HepG2 (cell line): ENCODE measurements at regions not wholly inside any gene's neighbourhood (a gene's known extent, or its start where the extent isn't known, plus 50 kb on each side); places are given as distances from the start of the nearest gene placed in this dataset.
A peak's percentile ranks its signal among the peaks of the same experiment; 100 is the strongest.

ENCODE experiments used
- ATAC-seq: fragments of 200-7000 bp; cut with Tn5 transposase; 3 replicates; pipeline ENCODE4 v1.9.1; 2020; ENCODE audit warnings: mild to moderate bottlenecking, moderate library complexity
- BruUV-seq: library from RNA; stranded (reverse); fragments of 400-500 nt; replicated peaks from 2 replicates; lab custom pipeline; 2021; lab: Mats Ljungman, UMichigan
- CTCF ChIA-PET: fragments of 300-600 bp; formaldehyde crosslinking; extraction: SDS; loops from one replicate; lab custom pipeline; 2021; ENCODE audit warnings: low total read pairs, inconsistent platforms, low intra/inter-chr PET ratio; lab: Yijun Ruan, JAX
- POLR2A ChIA-PET: fragments of 350-600 bp; sonication (Branson Sonifier 250); formaldehyde crosslinking; loops from one replicate; lab custom pipeline; 2020; ENCODE audit warnings: antibody characterized with exemption, inconsistent platforms; lab: Yijun Ruan, JAX
- DNase-seq: peaks from one replicate; pipeline ENCODE4 v3.0.0-alpha.2; 2015; ENCODE audit warnings: low spot score
- FAIRE-seq: peaks from 3 replicates; lab custom pipeline; 2011; peaks lifted over from hg19 to GRCh38; lab: Jason Lieb, UNC
- H2AFZ ChIP-seq: one replicate; pipeline ENCODE4 v1.6.1; 2011; ENCODE audit warnings: low read length, inconsistent platforms
- H3K27ac ChIP-seq: fragments of 300-600 bp; 3 replicates; pipeline ENCODE4 v1.8.0; 2011; ENCODE audit warnings: mixed run types, mild to moderate bottlenecking, mixed read lengths, low read length, inconsistent platforms; ENCODE audit not compliant: insufficient read depth; ENCODE audit errors: extremely low read length
- H3K27me3 ChIP-seq, 2 experiments: fragments of 200-600 bp in 1 of 2; 2 replicates in 1 of 2; 3 replicates in 1 of 2; pipeline versions ENCODE4 v1.6.0 to v1.8.0; 2011; ENCODE audit warnings: low read length in 2 of 2, mild to moderate bottlenecking in 2 of 2, moderate library complexity in 2 of 2, inconsistent platforms in 1 of 2; ENCODE audit not compliant: insufficient read depth in 2 of 2, control insufficient read depth in 1 of 2
- H3K36me3 ChIP-seq, 2 experiments: fragments of 200-600 bp in 1 of 2; replicated peaks in 1 of 2; 2 replicates in 1 of 2; 3 replicates in 1 of 2; pipeline versions ENCODE4 v1.5.1 to v1.8.0; 2011; ENCODE audit warnings: low read length in 2 of 2, inconsistent platforms in 1 of 2; ENCODE audit not compliant: insufficient read depth in 2 of 2, control insufficient read depth in 1 of 2
- H3K4me1 ChIP-seq: 2 replicates; pipeline ENCODE4 v1.5.1; 2012; ENCODE audit warnings: low read length, inconsistent platforms; ENCODE audit not compliant: insufficient read depth
- H3K4me2 ChIP-seq: 2 replicates; pipeline ENCODE4 v1.6.0; 2011; ENCODE audit warnings: low read depth, low read length, inconsistent platforms
- H3K4me3 ChIP-seq, 3 experiments: fragments of 200-600 bp in 1 of 3; sonication (generic), shearing (Covaris generic) in 1 of 3; replicated peaks in 1 of 3; 2 replicates each; pipeline ENCODE4 v1.5.1; 2011 to 2016; ENCODE audit warnings: low read length in 3 of 3, inconsistent platforms in 2 of 3, low read depth in 2 of 3, mild to moderate bottlenecking in 2 of 3, control low read depth in 1 of 3, mixed read lengths in 1 of 3; ENCODE audit not compliant: insufficient read depth in 1 of 3
- H3K79me2 ChIP-seq: one replicate; pipeline ENCODE4 v1.6.1; 2011; ENCODE audit warnings: low read length, inconsistent platforms; ENCODE audit not compliant: insufficient read depth
- H3K9ac ChIP-seq: 2 replicates; pipeline ENCODE4 v1.6.0; 2011; ENCODE audit warnings: mild to moderate bottlenecking, low read depth, low read length, inconsistent platforms; ENCODE audit not compliant: insufficient read depth
- H3K9me3 ChIP-seq: 2 replicates; pipeline ENCODE4 v1.5.1; 2012; ENCODE audit warnings: mild to moderate bottlenecking, low read length
- H4K20me1 ChIP-seq: 2 replicates; pipeline ENCODE4 v1.6.0; 2011; ENCODE audit warnings: inconsistent platforms, mild to moderate bottlenecking, low read length, moderate library complexity; ENCODE audit not compliant: insufficient read depth
- CEBPG ChIP-seq: IDR thresholded peaks from 2 replicates; pipeline ENCODE4 v1.6.1; 2016
- EZH2 ChIP-seq: conservative IDR thresholded peaks from 2 replicates; pipeline ENCODE4 v1.6.1; 2012; ENCODE audit warnings: mild to moderate bottlenecking, low read depth, low read length, moderate library complexity
- FOXA3 ChIP-seq: IDR thresholded peaks from 2 replicates; pipeline ENCODE4 v1.6.1; 2016; ENCODE audit warnings: missing genetic modification reagents, missing compliant biosample characterization
- HNRNPLL ChIP-seq: fragments of 200-400 bp; formaldehyde crosslinking; IDR thresholded peaks from 2 replicates; pipeline ENCODE4 v1.6.1; 2017; ENCODE audit warnings: mild to moderate bottlenecking, low read depth, low read length; ENCODE audit not compliant: poor library complexity, severe bottlenecking
- PRPF4 ChIP-seq: fragments of 200-400 bp; formaldehyde crosslinking; IDR thresholded peaks from 2 replicates; pipeline ENCODE4 v1.6.1; 2016; ENCODE audit warnings: low read length, low read depth; ENCODE audit not compliant: poor library complexity, severe bottlenecking
- RAD21 ChIP-seq: fragments of 450-650 bp; formaldehyde crosslinking; IDR thresholded peaks from 2 replicates; pipeline ENCODE4 v1.5.0; 2020; ENCODE audit warnings: mild to moderate bottlenecking
- RARG ChIP-seq: sonication (generic); formaldehyde crosslinking; IDR thresholded peaks from 2 replicates; pipeline ENCODE4 v1.4.0; 2020; ENCODE audit warnings: low read depth, mild to moderate bottlenecking, missing genetic modification reagents
- SMC3 ChIP-seq: IDR thresholded peaks from 2 replicates; pipeline ENCODE4 v1.6.1; 2011; ENCODE audit warnings: low read length, improper control_type of control experiment
- STAG1 ChIP-seq: sonication (generic); formaldehyde crosslinking; IDR thresholded peaks from 2 replicates; pipeline ENCODE4 v1.4.0; 2020; ENCODE audit warnings: missing genetic modification reagents
- SUZ12 ChIP-seq: fragments of 150-350 bp; IDR thresholded peaks from 2 replicates; pipeline ENCODE4 v1.6.1; 2014; ENCODE audit warnings: low read depth, low read length
- TCF7 ChIP-seq: sonication (generic); IDR thresholded peaks from 2 replicates; pipeline ENCODE4 v1.6.1; 2016; ENCODE audit warnings: antibody characterized with exemption, low read depth
- WIZ ChIP-seq: sonication (generic); formaldehyde crosslinking; IDR thresholded peaks from 2 replicates; pipeline ENCODE4 v1.5.1; 2020; ENCODE audit warnings: mild to moderate bottlenecking, missing genetic modification reagents
- XRCC5 ChIP-seq: fragments of 200-400 bp; formaldehyde crosslinking; optimal IDR thresholded peaks from 2 replicates; pipeline ENCODE3; 2017; ENCODE audit warnings: mild to moderate bottlenecking, low read length
- ZNF543 ChIP-seq: sonication (generic); formaldehyde crosslinking; IDR thresholded peaks from 2 replicates; pipeline ENCODE4 v1.4.0; 2020; ENCODE audit warnings: mild to moderate bottlenecking, missing genetic modification reagents
- ZSCAN30 ChIP-seq: sonication (generic); formaldehyde crosslinking; IDR thresholded peaks from 2 replicates; pipeline ENCODE4 v1.5.0; 2020; ENCODE audit warnings: mild to moderate bottlenecking, missing genetic modification reagents
- WGBS: methylation state at CpG from one replicate; pipeline ENCODE4 v1.1.6; 2017; ENCODE audit warnings: low lambda C conversion rate; 5-methylcytosine and 5-hydroxymethylcytosine counted together
- in situ Hi-C: cut with HindIII; loops from 2 replicates; pipeline ENCODE4 v1.10.0; 2017; ENCODE audit warnings: low pct_unique_long_range_greater_than_20kb; ENCODE audit not compliant: extremely low pct_ligation_motif_present
- intact Hi-C: fragments of 100-400 bp; cut with micrococcal nuclease; formaldehyde crosslinking; loops from one replicate; pipeline ENCODE4 v1.10.0; 2022; ENCODE audit not compliant: unreplicated experiment
- TF ChIP-seq, protein P1 (sequence below): sonication (generic); formaldehyde crosslinking; IDR thresholded peaks from 2 replicates; pipeline ENCODE4 v1.4.0; 2020; ENCODE audit warnings: missing genetic modification reagents
- TF ChIP-seq, protein P2 (sequence below): sonication (generic); formaldehyde crosslinking; IDR thresholded peaks from 2 replicates; pipeline ENCODE4 v1.5.0; 2020; ENCODE audit warnings: mild to moderate bottlenecking, missing genetic modification reagents, moderate library complexity
- TF ChIP-seq, protein P3 (sequence below): sonication (generic); formaldehyde crosslinking; IDR thresholded peaks from 2 replicates; pipeline ENCODE4 v1.5.1; 2020; ENCODE audit warnings: mild to moderate bottlenecking, missing genetic modification reagents, moderate library complexity
- TF ChIP-seq, protein P4 (sequence below): sonication (generic); formaldehyde crosslinking; conservative IDR thresholded peaks from 2 replicates; pipeline ENCODE4 v1.4.0; 2020; ENCODE audit warnings: missing genetic modification reagents

DNA sequence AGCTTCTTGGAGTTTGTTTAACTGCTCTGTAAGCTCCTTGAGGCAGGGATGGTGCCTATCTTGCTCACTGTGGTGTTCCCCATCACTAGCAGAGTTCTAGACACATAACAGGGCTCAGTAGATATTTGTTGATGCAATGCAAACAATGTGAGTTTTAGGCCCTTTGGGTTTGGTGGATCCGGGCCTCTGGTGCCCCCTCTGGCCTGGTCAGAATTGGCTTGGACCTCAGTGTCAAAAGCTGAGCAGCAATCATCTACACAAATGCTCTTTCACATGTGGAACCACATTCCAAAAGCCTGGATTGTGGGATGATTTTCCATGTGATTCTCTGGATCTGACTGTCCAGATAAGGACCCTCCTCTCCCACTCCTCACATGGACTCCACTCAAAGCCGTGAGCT is 53.4 kb upstream of the BCAR3 start:
- FAIRE-seq: peak; percentile 55
- Histone ChIP-seq H3K27ac (no peak overlapping the region), H3K4me2 (no peak overlapping the region), H3K9me3 (no peaks in the 10 kb centered on the region), H2AFZ (no peak overlapping the region), H3K4me1 (peaks cover 21% of the 10 kb centered on the region), H3K9ac (no peak overlapping the region), H3K36me3 (no peaks in the 10 kb centered on the region), H3K27me3 (no peaks in the 10 kb centered on the region), H3K4me3 (no peak overlapping the region), H3K79me2 (no peaks in the 10 kb centered on the region), H4K20me1 (no peaks in the 10 kb centered on the region)
- BruUV-seq: no TSS peak
- CTCF ChIA-PET: interaction anchor here (1.3 kb wide), 1 partner anchor 79 kb away, joined by 5 read pairs; no protein-coding TSS in a partner anchor
- ATAC-seq: peak; percentile 90
- WGBS: 17% methylated on average over 2 of the region's 2 CpGs
- POLR2A ChIA-PET: interaction anchor here (0.8 to 2.0 kb wide), 3 partner anchors 79 to 390 kb away, joined by 3 to 5 read pairs (median 3); partner anchors contain the start of gene DR1
- DNase-seq: peak; percentile 41
- intact Hi-C loops (loop anchor here (1.0 to 10.0 kb wide), 3 partner anchors 50 to 104 kb away; partner anchors contain the start of gene BCAR3), in situ Hi-C loops (no loop called here)
- TF ChIP-seq FOXA3 (CRISPR knock-in tag) (0 out of 2 replicates have a peak, but pooled peaks have one; percentile 15), WIZ (CRISPR knock-in tag) (no peak), SUZ12 (no peak), XRCC5 (peak; percentile 58), RARG (CRISPR knock-in tag) (no peak), ZSCAN30 (CRISPR knock-in tag) (no peak), ZNF543 (CRISPR knock-in tag) (no peak), STAG1 (CRISPR knock-in tag) (peak; percentile 66), TCF7 (no peak), EZH2 (no peak), SMC3 (peak; percentile 57; the same call in 1 of the 2 replicates), RAD21 (CRISPR knock-in tag) (peak; percentile 47; the same call in 1 of the 2 replicates), CEBPG (peak; percentile 37; the same call in 1 of the 2 replicates), HNRNPLL (no peak), PRPF4 (no peak)
- TF ChIP-seq, protein P1, sequence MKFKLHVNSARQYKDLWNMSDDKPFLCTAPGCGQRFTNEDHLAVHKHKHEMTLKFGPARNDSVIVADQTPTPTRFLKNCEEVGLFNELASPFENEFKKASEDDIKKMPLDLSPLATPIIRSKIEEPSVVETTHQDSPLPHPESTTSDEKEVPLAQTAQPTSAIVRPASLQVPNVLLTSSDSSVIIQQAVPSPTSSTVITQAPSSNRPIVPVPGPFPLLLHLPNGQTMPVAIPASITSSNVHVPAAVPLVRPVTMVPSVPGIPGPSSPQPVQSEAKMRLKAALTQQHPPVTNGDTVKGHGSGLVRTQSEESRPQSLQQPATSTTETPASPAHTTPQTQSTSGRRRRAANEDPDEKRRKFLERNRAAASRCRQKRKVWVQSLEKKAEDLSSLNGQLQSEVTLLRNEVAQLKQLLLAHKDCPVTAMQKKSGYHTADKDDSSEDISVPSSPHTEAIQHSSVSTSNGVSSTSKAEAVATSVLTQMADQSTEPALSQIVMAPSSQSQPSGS: 0 out of 2 replicates have a peak, but pooled peaks have one; percentile 16
- TF ChIP-seq, protein P2, sequence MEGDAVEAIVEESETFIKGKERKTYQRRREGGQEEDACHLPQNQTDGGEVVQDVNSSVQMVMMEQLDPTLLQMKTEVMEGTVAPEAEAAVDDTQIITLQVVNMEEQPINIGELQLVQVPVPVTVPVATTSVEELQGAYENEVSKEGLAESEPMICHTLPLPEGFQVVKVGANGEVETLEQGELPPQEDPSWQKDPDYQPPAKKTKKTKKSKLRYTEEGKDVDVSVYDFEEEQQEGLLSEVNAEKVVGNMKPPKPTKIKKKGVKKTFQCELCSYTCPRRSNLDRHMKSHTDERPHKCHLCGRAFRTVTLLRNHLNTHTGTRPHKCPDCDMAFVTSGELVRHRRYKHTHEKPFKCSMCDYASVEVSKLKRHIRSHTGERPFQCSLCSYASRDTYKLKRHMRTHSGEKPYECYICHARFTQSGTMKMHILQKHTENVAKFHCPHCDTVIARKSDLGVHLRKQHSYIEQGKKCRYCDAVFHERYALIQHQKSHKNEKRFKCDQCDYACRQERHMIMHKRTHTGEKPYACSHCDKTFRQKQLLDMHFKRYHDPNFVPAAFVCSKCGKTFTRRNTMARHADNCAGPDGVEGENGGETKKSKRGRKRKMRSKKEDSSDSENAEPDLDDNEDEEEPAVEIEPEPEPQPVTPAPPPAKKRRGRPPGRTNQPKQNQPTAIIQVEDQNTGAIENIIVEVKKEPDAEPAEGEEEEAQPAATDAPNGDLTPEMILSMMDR (CRISPR knock-in tag): peak; percentile 51
- TF ChIP-seq, protein P3, sequence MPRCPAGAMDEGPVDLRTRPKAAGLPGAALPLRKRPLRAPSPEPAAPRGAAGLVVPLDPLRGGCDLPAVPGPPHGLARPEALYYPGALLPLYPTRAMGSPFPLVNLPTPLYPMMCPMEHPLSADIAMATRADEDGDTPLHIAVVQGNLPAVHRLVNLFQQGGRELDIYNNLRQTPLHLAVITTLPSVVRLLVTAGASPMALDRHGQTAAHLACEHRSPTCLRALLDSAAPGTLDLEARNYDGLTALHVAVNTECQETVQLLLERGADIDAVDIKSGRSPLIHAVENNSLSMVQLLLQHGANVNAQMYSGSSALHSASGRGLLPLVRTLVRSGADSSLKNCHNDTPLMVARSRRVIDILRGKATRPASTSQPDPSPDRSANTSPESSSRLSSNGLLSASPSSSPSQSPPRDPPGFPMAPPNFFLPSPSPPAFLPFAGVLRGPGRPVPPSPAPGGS (CRISPR knock-in tag): no peak
- TF ChIP-seq, protein P4, sequence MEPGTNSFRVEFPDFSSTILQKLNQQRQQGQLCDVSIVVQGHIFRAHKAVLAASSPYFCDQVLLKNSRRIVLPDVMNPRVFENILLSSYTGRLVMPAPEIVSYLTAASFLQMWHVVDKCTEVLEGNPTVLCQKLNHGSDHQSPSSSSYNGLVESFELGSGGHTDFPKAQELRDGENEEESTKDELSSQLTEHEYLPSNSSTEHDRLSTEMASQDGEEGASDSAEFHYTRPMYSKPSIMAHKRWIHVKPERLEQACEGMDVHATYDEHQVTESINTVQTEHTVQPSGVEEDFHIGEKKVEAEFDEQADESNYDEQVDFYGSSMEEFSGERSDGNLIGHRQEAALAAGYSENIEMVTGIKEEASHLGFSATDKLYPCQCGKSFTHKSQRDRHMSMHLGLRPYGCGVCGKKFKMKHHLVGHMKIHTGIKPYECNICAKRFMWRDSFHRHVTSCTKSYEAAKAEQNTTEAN: no peak
